Pancreas (tissue), 10 donors: ENCODE measurements at regions not wholly inside any gene's neighbourhood (a gene's known extent, or its start where the extent isn't known, plus 50 kb on each side); places are given as distances from the start of the nearest gene placed in this dataset.

ENCODE experiments used
- ATAC-seq, 4 donors: fragments of 200-7000 bp; cut with Tn5 transposase; one replicate each; pipeline versions ENCODE4 v1.8.0 to v1.9.1; 2020; ENCODE audit warnings: mild to moderate bottlenecking in 4 of 4, moderate library complexity in 4 of 4
- DNase-seq, 6 donors: peaks; one replicate each; pipeline ENCODE4 v3.0.0-alpha.2; 2020
- FAIRE-seq: peaks from 2 replicates; lab custom pipeline; 2012; peaks lifted over from hg19 to GRCh38; lab: Jason Lieb, UNC
- H3K27ac ChIP-seq, 4 donors: fragments of 200-600 bp; sonication (generic); 1 replicate in 3 of 4; 2 replicates in 1 of 4; pipeline versions ENCODE4 v1.5.0 to v1.8.0; 2020
- H3K27me3 ChIP-seq, 4 donors: fragments of 200-600 bp; one replicate each; pipeline ENCODE4 v1.8.0; 2021
- H3K36me3 ChIP-seq, 3 donors: fragments of 200-600 bp; sonication (generic) in 1 of 3; one replicate each; pipeline versions ENCODE4 v1.5.0 to v1.8.0; 2020 to 2021
- H3K4me1 ChIP-seq, 3 donors: fragments of 200-600 bp; one replicate each; pipeline ENCODE4 v1.8.0; 2021
- H3K4me3 ChIP-seq, 4 donors: fragments of 200-600 bp; sonication (generic) in 2 of 4; one replicate each; pipeline versions ENCODE4 v1.5.0 to v1.8.0; 2020 to 2021
- H3K9me3 ChIP-seq, 4 donors: fragments of 200-600 bp; one replicate each; pipeline ENCODE4 v1.8.0; 2021
- CTCF ChIP-seq, 4 donors: fragments of 200-600 bp; sonication (generic) in 3 of 4; IDR thresholded peaks; one replicate each; pipeline versions ENCODE4 v1.5.0 to v1.8.0; 2021; ENCODE audit warnings: antibody characterized with exemption in 4 of 4
- WGBS, 2 donors: extraction: QIAGEN DNeasy Blood & Tissue Kit; methylation state at CpG; one replicate each; pipeline ENCODE4 v1.1.7; 2013; 5-methylcytosine and 5-hydroxymethylcytosine counted together
- intact Hi-C, 3 donors: fragments of 100-400 bp; cut with DNase I; formaldehyde crosslinking; loops; one replicate each; pipeline versions ENCODE4 v1.11.1 to v1.14.2; 2022
- donor health status: healthy with polysubstance abuse.
- donor health status: DM: no; HTN: no; CAD: no; lungs with moderate emphysema.
- donor health status: DM: no; HTN: no; CAD: no.
- donor health status: control.
- donor health status: control.
- donor health status: Bipolar disorder and iron deficiency.
- donor health status: DM: yes; HTN: yes; CAD: no.
- donor health status: DM: no; HTN: no; CAD: no.
- donor health status: DM: no; HTN: no; CAD: no.
- donor health status: DM: yes; HTN: yes; CAD: no.

- no peak overlapping the region for H3K4me3 ChIP-seq
- H3K27me3 ChIP-seq, result no peaks in the 10 kb centered on the region
- ATAC-seq (no peak), DNase-seq (no peak), FAIRE-seq (no peak)
- H3K36me3 ChIP-seq, result no peaks in the 10 kb centered on the region
- H3K9me3 ChIP-seq, result no peaks in the 10 kb centered on the region
- intact Hi-C loops, result no loop called here
- no peaks in the 10 kb centered on the region for H3K4me1 ChIP-seq
- no peak overlapping the region for H3K27ac ChIP-seq
- 32 to 40% methylated on average over 3 of the region's 3 CpGs for whole genome bisulfite sequencing, 2 donors
- TF ChIP-seq CTCF (IDR thresholded peaks at IDR 0.05), result no peak
Observed at GRCh38 chr4:62410371-62411003, 1210.4 kb downstream of the ADGRL3 start.

GRCh38 chr4:62408454-62408853, 1208.3 kb downstream of the ADGRL3 start:
- no peak for TF ChIP-seq CTCF (IDR thresholded peaks at IDR 0.05)
- no peak for DNase-seq
- no peaks in the 10 kb centered on the region for H3K27me3 ChIP-seq
- intact Hi-C loops, result no loop called here
- no peaks in the 10 kb centered on the region for H3K36me3 ChIP-seq
- no peak for ATAC-seq
- no peaks in the 10 kb centered on the region for H3K9me3 ChIP-seq
- H3K27ac ChIP-seq, result no peak overlapping the region
- H3K4me1 ChIP-seq, result no peaks in the 10 kb centered on the region
- FAIRE-seq, result no peak
- H3K4me3 ChIP-seq, result no peak overlapping the region

DNA sequence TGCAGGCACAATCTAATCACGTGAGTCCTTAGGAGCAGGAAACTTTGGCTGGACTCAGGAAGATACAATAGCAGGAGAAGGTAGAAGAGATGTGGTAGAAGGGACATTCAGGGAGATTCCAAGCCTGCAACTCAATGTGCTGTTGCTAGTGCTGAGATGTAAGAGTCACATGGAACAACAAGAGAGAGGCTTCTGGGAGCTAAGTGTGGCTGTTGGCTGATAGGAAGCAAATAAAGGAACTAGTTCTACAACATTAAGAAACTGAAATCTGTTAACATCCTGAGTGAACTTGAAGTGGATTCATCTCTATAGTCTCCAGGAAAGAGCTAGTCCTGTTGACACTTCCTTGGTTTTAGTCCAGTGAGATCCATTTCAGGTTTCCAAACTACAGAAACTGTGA, 1207.4 kb downstream of the ADGRL3 start:
- peak in 1 of 4 donors; percentile 13 for ATAC-seq
- FAIRE-seq, result no peak
- intact Hi-C loops, result no loop called here
- Histone ChIP-seq H3K4me3 (no peak overlapping the region), H3K36me3 (no peaks in the 10 kb centered on the region), H3K9me3 (no peaks in the 10 kb centered on the region), H3K27me3 (no peaks in the 10 kb centered on the region), H3K4me1 (no peaks in the 10 kb centered on the region), H3K27ac (no peak overlapping the region)
- WGBS, 2 donors, result 37 to 63% methylated on average over 1 of the region's 1 CpG
- DNase-seq, result no peak
- TF ChIP-seq CTCF (IDR thresholded peaks at IDR 0.05), result no peak

- H3K27me3 ChIP-seq, result no peaks in the 10 kb centered on the region
- ATAC-seq, result no peak
- H3K27ac ChIP-seq, result no peak overlapping the region
- H3K36me3 ChIP-seq, result no peaks in the 10 kb centered on the region
- H3K9me3 ChIP-seq, result no peaks in the 10 kb centered on the region
- TF ChIP-seq CTCF (IDR thresholded peaks at IDR 0.05), result no peak
- no peak for DNase-seq
- intact Hi-C loops, result no loop called here
- FAIRE-seq, result no peak
- H3K4me3 ChIP-seq, result no peak overlapping the region
- H3K4me1 ChIP-seq, result no peaks in the 10 kb centered on the region
Observed at GRCh38 chr4:62402088-62402806, 1202.1 kb downstream of the ADGRL3 start.

- Histone ChIP-seq H3K27me3 (no peaks in the 10 kb centered on the region), H3K36me3 (no peaks in the 10 kb centered on the region), H3K4me3 (no peak overlapping the region), H3K9me3 (no peaks in the 10 kb centered on the region), H3K4me1 (no peaks in the 10 kb centered on the region), H3K27ac (no peak overlapping the region)
- TF ChIP-seq CTCF (IDR thresholded peaks at IDR 0.05), result no peak
- WGBS, 2 donors, result 19 to 20% methylated on average over 4 of the region's 4 CpGs
- DNase-seq (no peak), FAIRE-seq (no peak), ATAC-seq (no peak)
- intact Hi-C loops, result no loop called here
Observed at GRCh38 chr4:62399242-62399641, 1199.1 kb downstream of the ADGRL3 start.
